ENCODE measurements at regions not wholly inside any gene's neighbourhood (a gene's known extent, or its start where the extent isn't known, plus 50 kb on each side); places are given as distances from the start of the nearest gene placed in this dataset.
A peak's percentile ranks its signal among the peaks of the same experiment; 100 is the strongest.

GRCh38 chr10:31744025-31744424 lies 184.6 kb downstream of the ARHGAP12 start:
- H3K27ac ChIP-seq (ENCODE audit: low read depth, low read length), result no peak overlapping the region
- DNase-seq (ENCODE audit: low read depth, low spot score), result no peak
- ChIA-PET CTCF (no interaction called here), POLR2A (no interaction called here)
- no peaks in the 10 kb centered on the region for H3K27me3 ChIP-seq (ENCODE audit: control insufficient read depth, insufficient read depth, low read length)
- TF ChIP-seq CTCF (IDR thresholded peaks at IDR 0.05; ENCODE audit: low read depth, low read length), result no peak
- no peaks in the 10 kb centered on the region; the same call in none of the 2 replicates for H3K9me3 ChIP-seq (ENCODE audit: control insufficient read depth, insufficient read depth, low read length)
- no peak overlapping the region for H3K4me3 ChIP-seq (ENCODE audit: low read depth, low read length)

GRCh38 chr10:31742255-31742654 lies 186.4 kb downstream of the ARHGAP12 start:
- no peak for TF ChIP-seq CTCF (IDR thresholded peaks at IDR 0.05; ENCODE audit: low read depth, low read length)
- H3K4me3 ChIP-seq (ENCODE audit: low read depth, low read length), result no peak overlapping the region
- ChIA-PET CTCF (no interaction called here), POLR2A (no interaction called here)
- no peak for DNase-seq (ENCODE audit: low read depth, low spot score)
- H3K27ac ChIP-seq (ENCODE audit: low read depth, low read length), result no peak overlapping the region
- H3K27me3 ChIP-seq (ENCODE audit: control insufficient read depth, insufficient read depth, low read length), result no peaks in the 10 kb centered on the region
- no peaks in the 10 kb centered on the region; the same call in none of the 2 replicates for H3K9me3 ChIP-seq (ENCODE audit: control insufficient read depth, insufficient read depth, low read length)

GRCh38 chr10:31741473-31741872 lies 187.2 kb downstream of the ARHGAP12 start:
- CTCF ChIA-PET, result no interaction called here
- Histone ChIP-seq H3K4me3 (ENCODE audit: low read depth, low read length) (no peak overlapping the region), H3K27me3 (ENCODE audit: control insufficient read depth, insufficient read depth, low read length) (no peaks in the 10 kb centered on the region), H3K9me3 (ENCODE audit: control insufficient read depth, insufficient read depth, low read length) (peaks cover under 1% of the 10 kb centered on the region), H3K27ac (ENCODE audit: low read depth, low read length) (no peak overlapping the region)
- POLR2A ChIA-PET, result no interaction called here
- no peak for DNase-seq (ENCODE audit: low read depth, low spot score)
- no peak for TF ChIP-seq CTCF (IDR thresholded peaks at IDR 0.05; ENCODE audit: low read depth, low read length)

- peaks cover 6% of the 10 kb centered on the region for H3K9me3 ChIP-seq (ENCODE audit: control insufficient read depth, insufficient read depth, low read length)
- H3K4me3 ChIP-seq (ENCODE audit: low read depth, low read length), result no peak overlapping the region
- H3K27me3 ChIP-seq (ENCODE audit: control insufficient read depth, insufficient read depth, low read length), result no peaks in the 10 kb centered on the region
- CTCF ChIA-PET, result no interaction called here
- DNase-seq (ENCODE audit: low read depth, low spot score), result no peak
- POLR2A ChIA-PET, result no interaction called here
- no peak for TF ChIP-seq CTCF (IDR thresholded peaks at IDR 0.05; ENCODE audit: low read depth, low read length)
- no peak overlapping the region for H3K27ac ChIP-seq (ENCODE audit: low read depth, low read length)
These were observed 188.9 kb downstream of the ARHGAP12 start for GRCh38 chr10:31739711-31740110.

GRCh38 chr10:31739146-31739545 lies 189.5 kb downstream of the ARHGAP12 start:
- no peak for TF ChIP-seq CTCF (IDR thresholded peaks at IDR 0.05; ENCODE audit: low read depth, low read length)
- peak overlapping the region; percentile 11 for H3K27ac ChIP-seq (ENCODE audit: low read depth, low read length)
- ChIA-PET CTCF (interaction anchor here (1.2 kb wide), 1 partner anchor 10 kb away, joined by 4 read pairs; no protein-coding TSS in a partner anchor), POLR2A (interaction anchor here (0.5 kb wide), 1 partner anchor 147 kb away, joined by 4 read pairs; no protein-coding TSS in a partner anchor)
- DNase-seq (ENCODE audit: low read depth, low spot score), result no peak
- H3K4me3 ChIP-seq (ENCODE audit: low read depth, low read length), result no peak overlapping the region
- H3K9me3 ChIP-seq (ENCODE audit: control insufficient read depth, insufficient read depth, low read length), result peaks cover 6% of the 10 kb centered on the region
- H3K27me3 ChIP-seq (ENCODE audit: control insufficient read depth, insufficient read depth, low read length), result no peaks in the 10 kb centered on the region
